SK-N-SH (cell line): ENCODE measurements at regions not wholly inside any gene's neighbourhood (a gene's known extent, or its start where the extent isn't known, plus 50 kb on each side); places are given as distances from the start of the nearest gene placed in this dataset.

Experiments
- EZH2phosphoT487 ChIP-seq: fragments of 200-600 bp; sonication (generic); IDR thresholded peaks from 2 replicates; pipeline ENCODE4 v1.6.1; 2017; ENCODE audit warnings: low read depth, mixed run types, mild to moderate bottlenecking, antibody characterized with exemption, moderate library complexity, borderline replicate concordance
- TF ChIP-seq, protein P1 (sequence below): fragments of 200-600 bp; sonication (generic); IDR thresholded peaks from 2 replicates; pipeline ENCODE4 v1.6.1; 2017; ENCODE audit warnings: antibody characterized with exemption, mild to moderate bottlenecking, moderate library complexity

- TF ChIP-seq, protein P1, sequence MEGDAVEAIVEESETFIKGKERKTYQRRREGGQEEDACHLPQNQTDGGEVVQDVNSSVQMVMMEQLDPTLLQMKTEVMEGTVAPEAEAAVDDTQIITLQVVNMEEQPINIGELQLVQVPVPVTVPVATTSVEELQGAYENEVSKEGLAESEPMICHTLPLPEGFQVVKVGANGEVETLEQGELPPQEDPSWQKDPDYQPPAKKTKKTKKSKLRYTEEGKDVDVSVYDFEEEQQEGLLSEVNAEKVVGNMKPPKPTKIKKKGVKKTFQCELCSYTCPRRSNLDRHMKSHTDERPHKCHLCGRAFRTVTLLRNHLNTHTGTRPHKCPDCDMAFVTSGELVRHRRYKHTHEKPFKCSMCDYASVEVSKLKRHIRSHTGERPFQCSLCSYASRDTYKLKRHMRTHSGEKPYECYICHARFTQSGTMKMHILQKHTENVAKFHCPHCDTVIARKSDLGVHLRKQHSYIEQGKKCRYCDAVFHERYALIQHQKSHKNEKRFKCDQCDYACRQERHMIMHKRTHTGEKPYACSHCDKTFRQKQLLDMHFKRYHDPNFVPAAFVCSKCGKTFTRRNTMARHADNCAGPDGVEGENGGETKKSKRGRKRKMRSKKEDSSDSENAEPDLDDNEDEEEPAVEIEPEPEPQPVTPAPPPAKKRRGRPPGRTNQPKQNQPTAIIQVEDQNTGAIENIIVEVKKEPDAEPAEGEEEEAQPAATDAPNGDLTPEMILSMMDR, result no peak
- no peak for TF ChIP-seq EZH2phosphoT487
Measured at GRCh38 chr15:59941612-59942011, 62.5 kb upstream of the FOXB1 start.
